ENCODE measurements at regions not wholly inside any gene's neighbourhood (a gene's known extent, or its start where the extent isn't known, plus 50 kb on each side); places are given as distances from the start of the nearest gene placed in this dataset.

- TF ChIP-seq, protein P1, sequence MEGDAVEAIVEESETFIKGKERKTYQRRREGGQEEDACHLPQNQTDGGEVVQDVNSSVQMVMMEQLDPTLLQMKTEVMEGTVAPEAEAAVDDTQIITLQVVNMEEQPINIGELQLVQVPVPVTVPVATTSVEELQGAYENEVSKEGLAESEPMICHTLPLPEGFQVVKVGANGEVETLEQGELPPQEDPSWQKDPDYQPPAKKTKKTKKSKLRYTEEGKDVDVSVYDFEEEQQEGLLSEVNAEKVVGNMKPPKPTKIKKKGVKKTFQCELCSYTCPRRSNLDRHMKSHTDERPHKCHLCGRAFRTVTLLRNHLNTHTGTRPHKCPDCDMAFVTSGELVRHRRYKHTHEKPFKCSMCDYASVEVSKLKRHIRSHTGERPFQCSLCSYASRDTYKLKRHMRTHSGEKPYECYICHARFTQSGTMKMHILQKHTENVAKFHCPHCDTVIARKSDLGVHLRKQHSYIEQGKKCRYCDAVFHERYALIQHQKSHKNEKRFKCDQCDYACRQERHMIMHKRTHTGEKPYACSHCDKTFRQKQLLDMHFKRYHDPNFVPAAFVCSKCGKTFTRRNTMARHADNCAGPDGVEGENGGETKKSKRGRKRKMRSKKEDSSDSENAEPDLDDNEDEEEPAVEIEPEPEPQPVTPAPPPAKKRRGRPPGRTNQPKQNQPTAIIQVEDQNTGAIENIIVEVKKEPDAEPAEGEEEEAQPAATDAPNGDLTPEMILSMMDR (conservative IDR thresholded peaks at IDR 0.05; ENCODE audit: low read depth, low read length): no peak
- TF ChIP-seq EZH2 (IDR thresholded peaks at IDR 0.05; ENCODE audit: borderline replicate concordance, low read depth, low read length, poor library complexity, severe bottlenecking): no peak
These were observed 201.9 kb upstream of the RBMS1 start for GRCh38 chr2:160695402-160696086.
